VCaP (cell line): ENCODE measurements at regions not wholly inside any gene's neighbourhood (a gene's known extent, or its start where the extent isn't known, plus 50 kb on each side); places are given as distances from the start of the nearest gene placed in this dataset.

Experiments
- H3K27ac ChIP-seq: fragments of 450-650 bp; 2 replicates; pipeline ENCODE4 v1.5.1; 2017
- CTCF ChIP-seq: fragments of 450-650 bp; conservative IDR thresholded peaks from 2 replicates; pipeline ENCODE4 v1.5.1; 2017; ENCODE audit warnings: mild to moderate bottlenecking, moderate library complexity

GRCh38 chr1:8171751-8172464 lies 145.8 kb upstream of the ERRFI1 start:
- TF ChIP-seq CTCF: no peak
- H3K27ac ChIP-seq: peak overlapping the region; percentile 100

GRCh38 chr1:8170059-8170835 lies 144.1 kb upstream of the ERRFI1 start:
- H3K27ac ChIP-seq: peak overlapping the region; percentile 100
- TF ChIP-seq CTCF: no peak

- H3K27ac ChIP-seq: peak overlapping the region; percentile 100
- no peak for TF ChIP-seq CTCF
These were observed 143.4 kb upstream of the ERRFI1 start for GRCh38 chr1:8169364-8170058.

- peak overlapping the region; percentile 100; the same call in 1 of the 2 replicates for H3K27ac ChIP-seq
- TF ChIP-seq CTCF: no peak
These were observed 141.8 kb upstream of the ERRFI1 start for GRCh38 chr1:8167936-8168335.

GRCh38 chr1:8166406-8166805 lies 140.3 kb upstream of the ERRFI1 start:
- H3K27ac ChIP-seq: peak overlapping the region; percentile 16; the same call in 1 of the 2 replicates
- no peak for TF ChIP-seq CTCF

GRCh38 chr1:8165595-8166360 lies 139.7 kb upstream of the ERRFI1 start:
- H3K27ac ChIP-seq: peak overlapping the region; percentile 16; the same call in 1 of the 2 replicates
- peak; percentile 23; the same call in 1 of the 2 replicates for TF ChIP-seq CTCF
